MG63 (cell line): ENCODE measurements at regions not wholly inside any gene's neighbourhood (a gene's known extent, or its start where the extent isn't known, plus 50 kb on each side); places are given as distances from the start of the nearest gene placed in this dataset.
A peak's percentile ranks its signal among the peaks of the same experiment; 100 is the strongest.

Source experiments
- DNase-seq: peaks from one replicate; pipeline ENCODE4 v3.0.0-alpha.2; 2020
- H3K27me3 ChIP-seq: fragments of 250-450 bp; sonication (Bioruptor Pico); 2 replicates; pipeline ENCODE4 v1.5.1; 2020; ENCODE audit warnings: mild to moderate bottlenecking, moderate library complexity
- H3K36me3 ChIP-seq: fragments of 250-450 bp; sonication (Bioruptor Pico); 2 replicates; pipeline ENCODE4 v1.5.1; 2020; ENCODE audit warnings: mild to moderate bottlenecking, moderate library complexity
- H3K4me3 ChIP-seq: fragments of 250-450 bp; sonication (Bioruptor Pico); 2 replicates; pipeline ENCODE4 v1.5.1; 2020; ENCODE audit warnings: mild to moderate bottlenecking, moderate library complexity
- H3K9me3 ChIP-seq: fragments of 250-450 bp; sonication (Bioruptor Pico); 2 replicates; pipeline ENCODE4 v1.5.1; 2020; ENCODE audit warnings: mild to moderate bottlenecking, moderate library complexity

DNA sequence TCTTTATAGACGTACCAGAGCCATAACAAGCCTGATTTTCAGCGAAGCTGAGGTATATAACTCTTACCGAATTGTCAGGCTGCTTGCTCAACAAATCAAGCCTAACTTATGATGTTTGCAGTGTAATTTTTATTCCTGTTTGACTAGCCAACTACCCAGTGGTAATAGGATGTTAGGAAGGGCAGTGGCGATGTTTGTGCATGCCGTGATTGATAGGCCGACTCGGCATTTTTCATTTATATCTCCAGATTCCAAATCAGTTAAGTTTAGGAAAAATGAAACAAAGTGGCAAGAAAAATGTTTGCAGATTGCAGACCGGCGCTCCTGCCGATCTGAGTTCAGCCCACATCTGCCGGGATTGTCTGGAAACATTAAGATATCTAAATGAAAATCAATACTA is 401.6 kb upstream of the ZNF507 start:
- DNase-seq: no peak
- Histone ChIP-seq H3K4me3 (no peak overlapping the region), H3K27me3 (no peaks in the 10 kb centered on the region), H3K36me3 (no peaks in the 10 kb centered on the region), H3K9me3 (no peaks in the 10 kb centered on the region)

DNA sequence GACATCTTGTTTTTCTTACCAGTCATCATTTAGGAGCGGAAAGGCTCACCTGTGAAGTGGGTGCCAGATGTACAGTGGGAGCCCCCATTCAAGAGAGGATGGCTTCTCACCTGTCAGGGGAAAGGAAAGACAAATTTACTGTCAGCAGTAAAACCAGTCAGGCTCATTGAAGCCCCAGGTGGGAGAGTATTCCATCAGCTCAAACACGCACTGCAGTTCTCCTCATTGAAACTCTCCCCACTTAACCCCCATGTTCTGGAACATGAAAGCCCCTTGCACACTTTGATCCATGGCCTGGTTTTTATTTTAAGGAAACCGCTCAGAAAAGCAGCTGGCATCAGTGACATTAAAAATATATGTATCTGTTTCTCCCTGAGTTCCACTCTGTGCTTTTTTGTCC is 401.1 kb upstream of the ZNF507 start:
- Histone ChIP-seq H3K27me3 (no peaks in the 10 kb centered on the region), H3K4me3 (no peak overlapping the region), H3K9me3 (no peaks in the 10 kb centered on the region), H3K36me3 (no peaks in the 10 kb centered on the region)
- DNase-seq: no peak

DNA sequence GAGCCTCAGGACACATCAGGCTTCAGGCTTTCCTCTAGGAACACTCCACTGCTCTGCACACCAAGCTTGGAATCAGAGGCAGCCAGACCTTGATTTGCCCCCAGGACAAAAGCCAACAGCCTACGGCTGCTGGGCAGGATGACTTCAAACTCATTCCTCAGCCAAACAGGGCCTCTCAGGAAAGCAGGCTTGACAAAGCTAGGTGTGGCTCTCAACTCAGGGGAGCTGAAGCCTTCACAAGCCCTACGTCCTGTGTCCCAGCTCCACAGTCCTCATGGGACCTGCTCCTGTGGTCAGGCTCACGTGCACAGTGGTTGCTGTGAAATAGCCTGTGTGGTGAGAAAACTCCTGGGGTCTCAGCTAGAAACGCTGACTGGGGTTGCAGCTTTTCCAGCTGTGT is 398.9 kb upstream of the ZNF507 start:
- H3K36me3 ChIP-seq: no peaks in the 10 kb centered on the region
- no peak overlapping the region for H3K4me3 ChIP-seq
- no peaks in the 10 kb centered on the region for H3K9me3 ChIP-seq
- H3K27me3 ChIP-seq: no peaks in the 10 kb centered on the region
- DNase-seq: no peak

DNA sequence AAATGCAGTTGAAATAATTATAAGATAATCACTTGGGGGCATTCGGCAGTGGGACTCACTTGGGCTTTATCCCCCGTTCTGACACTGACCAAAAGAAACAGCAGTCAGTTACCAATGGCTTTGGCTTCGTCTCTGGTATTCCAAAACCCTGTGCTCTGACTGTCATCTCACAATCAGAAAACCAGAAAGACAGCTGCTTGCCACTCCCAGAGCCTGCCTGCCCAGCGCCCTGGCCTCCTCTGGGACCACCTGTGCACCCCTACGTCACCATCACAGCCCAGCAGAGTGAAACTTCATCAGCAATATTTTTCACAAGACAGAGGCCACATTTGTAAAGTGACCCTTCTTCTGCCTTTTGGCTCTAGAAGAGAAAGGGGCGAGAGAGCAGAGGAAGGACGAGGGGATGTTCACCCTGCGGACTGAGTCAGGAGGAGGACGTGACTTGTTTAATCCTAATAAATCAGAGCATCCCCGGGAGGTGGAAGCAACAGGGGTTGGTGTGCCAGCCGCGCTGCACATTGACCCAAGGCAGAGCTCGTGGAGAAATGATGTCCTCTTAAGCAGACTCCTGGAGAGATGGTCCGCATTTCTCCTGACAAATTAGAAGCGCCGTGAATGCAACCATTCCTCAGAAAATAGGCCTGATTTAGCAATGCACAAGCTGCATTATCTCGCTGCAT is 397.8 kb upstream of the ZNF507 start:
- Histone ChIP-seq H3K9me3 (no peaks in the 10 kb centered on the region), H3K36me3 (no peaks in the 10 kb centered on the region), H3K4me3 (no peak overlapping the region), H3K27me3 (no peaks in the 10 kb centered on the region)
- DNase-seq: no peak

DNA sequence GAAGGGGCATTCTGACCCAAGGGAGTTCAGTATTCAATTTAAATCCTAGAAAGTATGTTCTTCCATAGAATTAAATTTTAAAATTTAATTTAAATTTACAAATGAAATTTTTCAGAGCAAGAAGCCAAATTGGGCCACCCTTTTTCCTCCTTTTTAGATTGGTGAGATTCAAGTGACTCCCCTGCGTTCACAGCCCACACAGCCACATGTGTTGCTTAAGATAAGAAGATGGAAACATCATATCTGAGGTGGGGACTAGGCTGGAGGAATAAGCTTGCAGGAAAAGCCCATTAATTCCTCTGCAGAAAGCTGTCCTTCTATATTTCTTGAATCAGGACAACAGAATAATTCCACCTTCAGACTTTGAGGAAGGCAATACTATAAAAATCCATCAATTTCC is 392.7 kb upstream of the ZNF507 start:
- DNase-seq: no peak
- Histone ChIP-seq H3K9me3 (peaks cover 2% of the 10 kb centered on the region; the same call in 1 of the 2 replicates), H3K36me3 (no peaks in the 10 kb centered on the region), H3K4me3 (no peak overlapping the region), H3K27me3 (no peaks in the 10 kb centered on the region)

DNA sequence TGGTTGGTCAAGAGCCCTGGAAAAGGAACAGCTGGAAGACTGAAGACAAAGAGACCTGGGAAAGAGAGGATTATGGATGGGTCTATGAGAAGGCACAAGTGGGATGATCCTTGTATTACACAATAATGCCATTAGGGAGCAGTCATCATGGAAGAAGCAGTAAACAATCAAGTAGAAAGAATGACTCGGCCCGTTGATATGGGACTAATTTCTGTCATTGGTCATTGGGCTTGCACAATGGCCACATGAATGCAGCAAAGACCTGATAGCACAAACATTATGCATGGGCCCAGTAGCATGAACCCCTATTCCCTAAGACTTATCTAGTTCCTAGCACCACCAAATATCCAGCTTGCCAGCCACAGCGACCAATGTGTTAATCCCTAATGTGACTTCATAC is 390.3 kb upstream of the ZNF507 start:
- H3K27me3 ChIP-seq: no peaks in the 10 kb centered on the region
- no peak for DNase-seq
- H3K9me3 ChIP-seq: peaks cover 2% of the 10 kb centered on the region; the same call in 1 of the 2 replicates
- H3K36me3 ChIP-seq: no peaks in the 10 kb centered on the region
- no peak overlapping the region for H3K4me3 ChIP-seq

DNA sequence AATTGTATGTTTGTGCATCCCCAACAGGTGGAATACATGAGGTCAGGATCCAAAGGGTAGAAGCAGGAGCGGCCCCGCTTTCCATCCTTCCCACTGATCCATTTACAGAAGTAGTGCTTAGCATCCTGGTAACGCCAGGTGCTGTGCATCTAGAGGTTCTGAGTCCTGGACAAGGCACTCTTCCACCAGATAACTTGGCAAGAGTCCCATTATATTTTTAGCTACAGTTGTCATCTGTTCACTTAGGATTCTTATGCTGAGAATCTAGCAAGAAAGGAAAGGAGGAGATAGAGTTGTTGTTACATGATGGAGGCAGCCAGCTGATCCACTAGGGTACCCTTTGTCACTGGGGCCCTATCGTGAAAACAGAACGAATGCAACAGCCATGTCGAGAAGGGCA is 389.5 kb upstream of the ZNF507 start:
- no peaks in the 10 kb centered on the region for H3K27me3 ChIP-seq
- H3K9me3 ChIP-seq: peaks cover 2% of the 10 kb centered on the region; the same call in 1 of the 2 replicates
- no peaks in the 10 kb centered on the region for H3K36me3 ChIP-seq
- H3K4me3 ChIP-seq: no peak overlapping the region
- DNase-seq: no peak

DNA sequence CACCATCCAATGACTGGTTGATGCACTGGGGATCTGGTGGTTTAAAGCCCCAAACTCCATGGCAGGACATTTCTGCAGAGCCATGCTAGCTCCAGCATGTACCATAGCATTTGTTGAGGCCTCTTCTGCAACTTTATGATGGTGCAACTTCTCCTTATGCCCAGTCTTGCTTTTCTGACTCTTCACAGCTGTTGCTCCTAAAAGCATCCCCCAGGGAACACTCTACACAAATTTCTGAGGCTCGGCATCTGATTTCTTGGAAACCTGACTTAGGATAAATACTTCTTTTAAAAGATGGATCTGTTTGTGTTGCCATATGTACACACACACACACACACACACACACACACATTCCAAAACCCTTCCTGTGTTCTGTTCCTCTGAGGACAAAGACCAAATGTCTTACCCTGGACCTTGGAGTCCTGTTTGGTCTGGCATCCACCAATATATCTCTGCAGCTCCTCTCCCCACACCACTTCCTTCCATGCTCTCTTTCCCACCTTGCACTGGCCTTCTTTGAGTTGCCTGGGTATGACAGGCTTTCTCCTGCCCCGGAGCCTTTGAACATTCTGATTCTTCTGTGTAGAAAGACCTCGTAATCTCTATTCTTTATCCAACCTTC is 388.5 kb upstream of the ZNF507 start:
- Histone ChIP-seq H3K27me3 (no peaks in the 10 kb centered on the region), H3K9me3 (peaks cover 2% of the 10 kb centered on the region; the same call in 1 of the 2 replicates), H3K36me3 (no peaks in the 10 kb centered on the region), H3K4me3 (no peak overlapping the region)
- no peak for DNase-seq

DNA sequence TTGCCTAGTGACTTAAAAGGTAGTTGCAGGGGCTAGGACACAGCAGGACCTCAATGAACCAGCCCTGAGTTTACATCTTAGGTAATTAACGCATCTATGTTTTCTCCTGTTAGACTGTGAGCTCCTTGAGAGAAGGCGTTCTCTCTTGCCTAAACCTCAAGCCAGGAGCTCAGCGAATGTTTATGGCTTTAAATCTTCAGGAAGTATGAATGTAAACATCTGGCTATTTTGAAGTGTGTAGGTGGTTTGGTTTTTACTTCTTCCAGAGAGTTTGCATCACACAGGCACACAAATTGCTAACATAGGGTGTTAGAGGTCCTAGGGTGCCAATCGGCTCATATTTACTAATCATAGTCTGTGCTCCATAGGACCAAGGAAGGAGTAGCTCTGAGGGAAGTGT is 387.7 kb upstream of the ZNF507 start:
- Histone ChIP-seq H3K27me3 (no peaks in the 10 kb centered on the region), H3K36me3 (no peaks in the 10 kb centered on the region), H3K4me3 (no peak overlapping the region), H3K9me3 (peaks cover 2% of the 10 kb centered on the region; the same call in 1 of the 2 replicates)
- DNase-seq: no peak

DNA sequence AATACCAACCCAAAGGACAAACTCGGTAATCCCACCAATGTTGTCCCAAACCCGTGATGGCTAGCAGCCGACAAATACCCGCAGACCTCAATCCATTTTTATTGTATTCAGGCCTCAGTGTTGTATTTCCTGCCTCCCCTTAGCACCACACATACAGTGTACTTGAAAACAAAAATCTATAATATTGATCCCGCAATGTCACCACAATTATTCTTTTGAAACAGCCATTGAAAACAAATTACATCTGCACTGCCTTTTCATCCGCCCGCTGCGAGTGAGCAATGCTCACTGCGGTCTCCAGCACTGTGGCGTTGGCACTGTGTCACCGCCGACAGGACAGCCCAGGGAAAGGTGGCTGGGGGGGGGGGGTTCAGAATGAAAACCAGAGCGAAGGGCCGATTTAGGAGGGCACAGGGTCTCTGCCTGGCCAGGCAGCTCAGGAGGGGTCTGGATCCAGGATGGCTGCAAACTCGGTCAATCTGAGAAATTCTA is 385.8 kb upstream of the ZNF507 start:
- H3K4me3 ChIP-seq: no peak overlapping the region
- DNase-seq: no peak
- H3K36me3 ChIP-seq: no peaks in the 10 kb centered on the region
- H3K9me3 ChIP-seq: no peaks in the 10 kb centered on the region
- H3K27me3 ChIP-seq: no peaks in the 10 kb centered on the region

DNA sequence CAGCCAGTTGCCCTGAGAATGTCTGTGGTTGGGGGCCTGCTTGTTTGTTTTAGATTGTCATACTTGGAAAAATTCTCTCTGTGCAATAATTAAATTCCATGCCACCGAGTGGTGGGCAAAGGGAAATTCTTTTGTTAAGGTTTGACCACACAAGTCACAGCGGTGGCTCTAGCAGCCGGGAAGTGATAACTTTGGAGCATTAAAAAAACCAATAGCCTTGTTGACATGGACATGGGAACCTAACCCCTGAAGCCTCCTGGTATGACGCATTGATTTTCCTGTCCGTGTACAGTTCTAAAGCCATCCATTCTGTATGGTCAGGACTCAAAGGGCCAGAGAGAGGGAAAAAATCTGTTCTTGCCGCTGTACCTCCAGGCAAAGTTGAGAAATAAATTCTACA is 384.9 kb upstream of the ZNF507 start:
- no peak for DNase-seq
- H3K27me3 ChIP-seq: no peaks in the 10 kb centered on the region

DNA sequence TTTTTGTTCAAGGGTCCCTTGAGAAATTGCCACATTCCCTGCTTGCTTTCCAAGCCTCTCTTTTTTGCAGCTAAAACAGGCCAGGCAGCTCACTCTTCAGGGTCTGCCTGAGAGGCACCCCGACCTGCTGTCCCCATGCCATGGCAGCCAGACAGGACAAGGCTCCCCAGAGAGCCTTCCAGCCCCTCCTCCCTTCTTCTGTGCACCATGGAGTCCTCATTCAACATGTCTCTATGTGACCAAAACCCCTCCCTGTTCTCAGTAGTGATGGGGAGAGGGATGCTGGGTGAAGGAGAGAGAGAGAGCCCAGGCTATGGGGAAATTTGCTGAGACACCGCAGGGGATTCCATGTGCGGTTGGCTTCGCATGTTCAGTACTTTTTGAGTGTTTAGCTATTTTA is 384.2 kb upstream of the ZNF507 start:
- Histone ChIP-seq H3K4me3 (no peak overlapping the region), H3K36me3 (no peaks in the 10 kb centered on the region), H3K27me3 (no peaks in the 10 kb centered on the region), H3K9me3 (no peaks in the 10 kb centered on the region)
- no peak for DNase-seq

More for the DNA sequence above, 384.9 kb upstream of the ZNF507 start:
- no peaks in the 10 kb centered on the region for H3K9me3 ChIP-seq
- no peak overlapping the region for H3K4me3 ChIP-seq
- no peaks in the 10 kb centered on the region for H3K36me3 ChIP-seq

DNA sequence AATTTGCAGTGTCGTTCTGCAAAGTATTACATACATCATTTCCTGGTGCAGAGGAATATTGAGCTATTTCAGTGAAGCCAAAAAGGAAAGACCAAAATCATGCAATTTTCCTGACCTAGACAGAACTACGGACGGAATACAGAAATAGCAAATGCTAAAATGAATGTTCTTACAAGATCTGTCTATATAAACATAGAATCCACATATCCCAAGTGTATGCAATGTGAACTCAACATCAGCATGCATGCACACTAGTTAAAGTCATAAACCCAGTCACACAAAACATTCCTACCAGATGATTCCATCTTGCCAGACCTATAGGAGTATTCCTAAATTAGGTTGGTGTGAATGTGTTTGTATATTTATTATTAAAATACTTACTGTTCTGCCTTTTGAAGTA is 383.7 kb upstream of the ZNF507 start:
- no peak for DNase-seq
- H3K36me3 ChIP-seq: no peaks in the 10 kb centered on the region
- H3K9me3 ChIP-seq: no peaks in the 10 kb centered on the region
- H3K4me3 ChIP-seq: no peak overlapping the region
- H3K27me3 ChIP-seq: no peaks in the 10 kb centered on the region

DNA sequence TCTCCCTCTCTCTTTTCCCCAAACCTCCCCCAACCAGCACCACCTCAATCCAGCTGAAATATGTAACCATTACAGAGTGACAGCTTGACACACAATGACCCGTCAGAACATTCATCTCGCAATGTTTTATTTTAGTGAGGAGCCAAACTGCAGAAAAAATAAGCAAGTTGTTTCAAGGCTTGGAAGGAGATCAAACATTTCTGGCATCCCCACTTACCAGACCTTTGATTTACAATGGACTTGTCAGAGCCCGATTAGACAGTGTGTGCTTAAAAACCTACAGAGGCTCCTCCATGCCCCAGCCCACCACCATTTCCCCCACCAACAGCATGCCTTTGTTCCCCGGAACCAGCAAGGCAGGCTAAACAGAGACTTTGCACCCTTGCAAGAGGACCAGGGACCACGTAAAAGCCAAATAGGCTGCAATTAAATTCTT is 382.8 kb upstream of the ZNF507 start:
- H3K27me3 ChIP-seq: no peaks in the 10 kb centered on the region
- no peaks in the 10 kb centered on the region for H3K9me3 ChIP-seq
- H3K4me3 ChIP-seq: no peak overlapping the region
- H3K36me3 ChIP-seq: no peaks in the 10 kb centered on the region
- DNase-seq: peak; percentile 28

DNA sequence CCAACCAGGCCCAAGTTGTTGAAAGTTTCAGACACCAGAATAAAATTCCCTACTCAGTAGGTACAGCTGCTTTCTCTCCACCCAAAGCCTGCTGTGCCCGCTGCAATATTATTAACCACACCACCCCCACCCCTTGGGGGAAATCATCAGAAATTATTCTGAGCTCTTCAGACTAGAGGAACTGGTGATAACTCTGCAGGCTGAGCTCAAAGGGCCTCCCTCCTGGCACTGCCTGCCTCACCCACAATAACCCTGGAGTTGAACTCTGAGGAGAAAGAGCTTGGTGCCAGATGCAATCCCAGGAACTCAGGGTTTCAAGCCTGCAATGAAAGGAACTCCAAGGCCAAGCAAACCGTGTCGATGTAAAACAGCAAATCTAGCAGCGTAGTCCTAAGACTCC is 381.7 kb upstream of the ZNF507 start:
- Histone ChIP-seq H3K27me3 (no peaks in the 10 kb centered on the region), H3K36me3 (no peaks in the 10 kb centered on the region), H3K4me3 (no peak overlapping the region), H3K9me3 (no peaks in the 10 kb centered on the region)
- no peak for DNase-seq

DNA sequence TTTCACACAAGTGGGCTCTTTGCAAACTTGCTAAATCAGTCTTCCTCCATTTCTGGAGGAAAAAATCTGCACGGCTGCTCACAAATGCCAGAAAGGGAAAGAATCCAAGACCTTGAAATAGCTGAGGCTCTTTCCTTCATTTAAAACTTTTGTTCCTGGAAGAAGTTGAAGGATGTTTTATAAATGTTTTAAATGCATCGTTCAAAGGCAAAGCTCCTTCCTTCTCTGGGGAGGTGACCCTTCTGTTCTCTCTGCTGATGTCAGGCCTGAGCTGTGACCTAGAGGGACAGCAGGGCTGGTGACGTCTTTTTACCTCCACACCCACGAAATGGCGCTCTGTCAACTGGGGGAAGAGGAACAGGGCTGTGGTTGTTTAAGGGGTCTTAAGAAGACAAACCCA is 376.4 kb upstream of the ZNF507 start:
- DNase-seq: no peak
- Histone ChIP-seq H3K27me3 (no peaks in the 10 kb centered on the region), H3K36me3 (no peaks in the 10 kb centered on the region)

DNA sequence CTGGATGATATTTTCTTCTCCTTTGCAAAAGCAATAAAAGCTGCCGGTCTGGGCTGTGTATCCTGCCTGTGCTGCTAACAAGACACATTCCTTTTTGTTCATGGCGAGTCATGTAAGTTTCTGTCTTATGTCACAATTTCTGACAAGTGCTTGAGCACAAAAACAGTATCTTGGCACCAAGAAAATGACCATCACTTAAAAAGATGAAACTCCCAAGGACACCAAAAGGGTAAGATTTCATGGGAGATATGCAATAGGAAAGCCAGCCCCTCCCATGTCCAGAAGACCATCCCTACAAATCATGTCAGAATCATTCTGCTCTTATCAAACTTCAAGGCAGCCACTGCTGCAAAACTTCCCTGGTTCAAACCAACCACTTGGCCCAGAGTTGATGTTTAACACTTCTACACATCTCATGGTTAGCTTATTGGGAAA is 375.4 kb upstream of the ZNF507 start:
- Histone ChIP-seq H3K36me3 (no peaks in the 10 kb centered on the region), H3K4me3 (no peak overlapping the region), H3K9me3 (no peaks in the 10 kb centered on the region), H3K27me3 (no peaks in the 10 kb centered on the region)
- DNase-seq: no peak

More for the DNA sequence above, 376.4 kb upstream of the ZNF507 start:
- no peaks in the 10 kb centered on the region for H3K9me3 ChIP-seq
- no peak overlapping the region for H3K4me3 ChIP-seq

DNA sequence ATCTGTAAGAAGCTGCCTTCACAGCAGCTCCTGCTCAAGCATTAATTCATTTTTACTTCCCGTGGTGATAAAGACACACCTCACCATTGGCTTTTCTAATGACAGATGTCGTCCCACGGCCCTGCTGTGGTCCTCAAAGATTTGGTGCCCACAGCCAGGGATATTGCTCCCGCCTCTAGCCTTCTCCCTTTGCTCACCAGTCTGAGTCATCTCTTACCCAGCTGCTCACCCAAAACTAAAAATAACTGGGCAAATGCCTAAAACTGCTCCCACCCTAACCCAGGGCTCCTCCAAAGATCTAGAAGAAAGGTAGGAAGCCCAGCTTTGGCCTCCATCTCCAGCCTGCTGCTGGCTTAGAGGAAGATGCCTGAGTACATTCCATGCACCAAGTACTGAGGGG is 371.1 kb upstream of the ZNF507 start:
- H3K9me3 ChIP-seq: no peaks in the 10 kb centered on the region
- DNase-seq: no peak
- H3K27me3 ChIP-seq: no peaks in the 10 kb centered on the region

More for the DNA sequence above, 371.1 kb upstream of the ZNF507 start:
- H3K36me3 ChIP-seq: no peaks in the 10 kb centered on the region
- no peak overlapping the region for H3K4me3 ChIP-seq
